GM12878 (cell line): ENCODE measurements at regions not wholly inside any gene's neighbourhood (a gene's known extent, or its start where the extent isn't known, plus 50 kb on each side); places are given as distances from the start of the nearest gene placed in this dataset.

Source experiments
- ATAC-seq: fragments of 200-7000 bp; cut with Tn5 transposase; 3 replicates; pipeline ENCODE4 v1.9.1; 2020; ENCODE audit warnings: mild to moderate bottlenecking, moderate library complexity
- BruUV-seq: library from RNA; stranded (reverse); fragments of 400-500 nt; replicated peaks from 2 replicates; lab custom pipeline; 2021; lab: Mats Ljungman, UMichigan
- CTCF ChIA-PET: fragments of 300-600 bp; sonication (Branson Sonifier 250); formaldehyde crosslinking; extraction: SDS; loops from one replicate; lab custom pipeline; 2021; ENCODE audit warnings: inconsistent platforms; lab: Yijun Ruan, JAX
- POLR2A ChIA-PET: fragments of 350-600 bp; formaldehyde crosslinking; extraction: SDS; loops from one replicate; lab custom pipeline; 2021; ENCODE audit warnings: inconsistent platforms; lab: Charles Lee
- RAD21 ChIA-PET: fragments of 300-600 bp; sonication (Branson Sonifier 250); formaldehyde crosslinking; loops from one replicate; lab custom pipeline; 2023; ENCODE audit warnings: antibody characterized with exemption; ENCODE audit not compliant: unreplicated experiment; lab: Charles Lee
- SMC1A ChIA-PET: fragments of 300-600 bp; sonication (Branson Sonifier 250); formaldehyde crosslinking; loops from one replicate; lab custom pipeline; 2023; ENCODE audit not compliant: unreplicated experiment, uncharacterized antibody; lab: Charles Lee
- DNase-seq: peaks from one replicate; pipeline ENCODE4 v3.0.0-alpha.2; 2011; ENCODE audit warnings: low read depth, low spot score
- FAIRE-seq: peaks from 3 replicates; lab custom pipeline; 2011; peaks lifted over from hg19 to GRCh38; lab: Jason Lieb, UNC
- H2AFZ ChIP-seq: 2 replicates; pipeline ENCODE4 v1.6.0; 2011; ENCODE audit warnings: low read depth, low read length, control low read depth; ENCODE audit not compliant: control insufficient read depth
- H3K27ac ChIP-seq: 2 replicates; pipeline ENCODE4 v1.5.1; 2011; ENCODE audit warnings: control low read depth; ENCODE audit not compliant: control insufficient read depth, insufficient read depth
- H3K27me3 ChIP-seq, 2 experiments: replicated peaks in 1 of 2; 2 replicates each; pipeline versions ENCODE4 v1.6.0 to v1.6.1; 2011; ENCODE audit warnings: low read length in 1 of 2; ENCODE audit not compliant: control insufficient read depth in 2 of 2, insufficient read depth in 2 of 2
- H3K36me3 ChIP-seq, 2 experiments: 2 replicates each; pipeline ENCODE4 v1.5.1; 2011; ENCODE audit warnings: low read length in 1 of 2; ENCODE audit not compliant: control insufficient read depth in 2 of 2, insufficient read depth in 2 of 2
- H3K4me1 ChIP-seq: 2 replicates; pipeline ENCODE4 v1.6.1; 2011; ENCODE audit warnings: mild to moderate bottlenecking, low read length, moderate library complexity, mixed read lengths; ENCODE audit not compliant: control insufficient read depth, insufficient read depth
- H3K4me2 ChIP-seq: 2 replicates; pipeline ENCODE4 v1.6.0; 2011; ENCODE audit warnings: control low read depth; ENCODE audit not compliant: control insufficient read depth, insufficient read depth
- H3K4me3 ChIP-seq: fragments of 200-600 bp; sonication (generic); 2 replicates; pipeline ENCODE4 v1.5.1; 2016
- H3K79me2 ChIP-seq: 2 replicates; pipeline ENCODE4 v1.6.0; 2011; ENCODE audit warnings: low read length; ENCODE audit not compliant: control insufficient read depth, insufficient read depth
- H3K9ac ChIP-seq: 2 replicates; pipeline ENCODE4 v1.8.0; 2011; ENCODE audit warnings: low read length, control low read depth, mixed read lengths; ENCODE audit not compliant: control insufficient read depth, insufficient read depth
- H3K9me3 ChIP-seq: replicated peaks from 3 replicates; pipeline ENCODE4 v1.5.1; 2011; ENCODE audit warnings: mild to moderate bottlenecking, low read length; ENCODE audit not compliant: control insufficient read depth, insufficient read depth
- H4K20me1 ChIP-seq: 2 replicates; pipeline ENCODE4 v1.6.0; 2011; ENCODE audit not compliant: control insufficient read depth, insufficient read depth
- ESRRA ChIP-seq: IDR thresholded peaks from 2 replicates; pipeline ENCODE4 v1.6.1; 2012; ENCODE audit warnings: mild to moderate bottlenecking, low read length, improper control_type of control experiment
- WGBS: methylation state at CpG from one replicate; pipeline ENCODE4 v1.1.6; 2016; ENCODE audit warnings: low lambda C conversion rate; ENCODE audit not compliant: insufficient replicate concordance, insufficient coverage; ENCODE audit errors: missing lambda C conversion rate; 5-methylcytosine and 5-hydroxymethylcytosine counted together
- in situ Hi-C: fragments of 300-500 bp; cut with MboI; formaldehyde crosslinking; loops from 9 replicates; pipeline ENCODE4 v1.14.3; 2018; ENCODE audit warnings: mixed read lengths
- intact Hi-C: fragments of 100-400 bp; cut with micrococcal nuclease; formaldehyde crosslinking; loops from one replicate; pipeline ENCODE4 v1.14.2; 2022; ENCODE audit not compliant: unreplicated experiment
- TF ChIP-seq, protein P1 (sequence below): fragments of 450-650 bp; formaldehyde crosslinking; IDR thresholded peaks from 2 replicates; pipeline ENCODE4 v1.4.0; 2020; ENCODE audit warnings: mild to moderate bottlenecking, moderate library complexity

DNA sequence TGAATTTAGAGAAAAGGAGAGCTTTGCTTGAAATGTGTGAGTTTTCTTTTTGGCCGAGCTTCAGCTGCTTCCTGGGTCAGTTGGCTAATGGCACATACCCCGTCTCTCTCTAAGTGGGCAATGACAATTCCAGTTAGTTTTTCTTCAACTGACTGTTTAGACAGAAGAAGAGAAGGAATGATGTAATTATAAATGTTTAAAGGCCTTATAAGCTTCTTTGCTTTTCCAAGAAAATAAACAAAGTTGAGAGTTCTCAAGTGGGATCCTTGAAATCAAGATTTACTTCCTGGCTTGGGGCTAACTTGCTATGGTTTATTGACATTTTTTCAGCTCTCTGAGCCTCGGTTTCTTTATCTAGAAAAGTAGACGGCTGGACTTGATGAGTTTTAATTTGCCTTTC is 794.9 kb upstream of the ACVR2A start:
- in situ Hi-C loops = loop anchor here (5.0 kb wide), 1 partner anchor 862 kb away; no protein-coding TSS in a partner anchor
- WGBS = 30% methylated on average over 4 of the region's 4 CpGs
- no peak overlapping the region for H3K4me2 ChIP-seq
- CTCF ChIA-PET = interaction anchor here (0.8 to 1.9 kb wide), 6 partner anchors 9 to 861 kb away, joined by 3 to 5 read pairs (median 4); no protein-coding TSS in a partner anchor
- H3K27me3 ChIP-seq = no peaks in the 10 kb centered on the region; a peak in 1 of 4 replicates
- SMC1A ChIA-PET = interaction anchor here (0.8 to 1.7 kb wide), 5 partner anchors 9 to 860 kb away, joined by 3 to 6 read pairs (median 3); no protein-coding TSS in a partner anchor
- RAD21 ChIA-PET = interaction anchor here (1.0 kb wide), 1 partner anchor 861 kb away, joined by 6 read pairs; no protein-coding TSS in a partner anchor
- no peak overlapping the region for H3K27ac ChIP-seq
- H3K79me2 ChIP-seq = no peaks in the 10 kb centered on the region
- intact Hi-C loops = no loop called here
- FAIRE-seq (no peak), ATAC-seq (no peak), DNase-seq (no peak)
- no peaks in the 10 kb centered on the region for H3K4me1 ChIP-seq
- H3K4me3 ChIP-seq = no peak overlapping the region
- no peak for TF ChIP-seq ESRRA
- TF ChIP-seq, protein P1, sequence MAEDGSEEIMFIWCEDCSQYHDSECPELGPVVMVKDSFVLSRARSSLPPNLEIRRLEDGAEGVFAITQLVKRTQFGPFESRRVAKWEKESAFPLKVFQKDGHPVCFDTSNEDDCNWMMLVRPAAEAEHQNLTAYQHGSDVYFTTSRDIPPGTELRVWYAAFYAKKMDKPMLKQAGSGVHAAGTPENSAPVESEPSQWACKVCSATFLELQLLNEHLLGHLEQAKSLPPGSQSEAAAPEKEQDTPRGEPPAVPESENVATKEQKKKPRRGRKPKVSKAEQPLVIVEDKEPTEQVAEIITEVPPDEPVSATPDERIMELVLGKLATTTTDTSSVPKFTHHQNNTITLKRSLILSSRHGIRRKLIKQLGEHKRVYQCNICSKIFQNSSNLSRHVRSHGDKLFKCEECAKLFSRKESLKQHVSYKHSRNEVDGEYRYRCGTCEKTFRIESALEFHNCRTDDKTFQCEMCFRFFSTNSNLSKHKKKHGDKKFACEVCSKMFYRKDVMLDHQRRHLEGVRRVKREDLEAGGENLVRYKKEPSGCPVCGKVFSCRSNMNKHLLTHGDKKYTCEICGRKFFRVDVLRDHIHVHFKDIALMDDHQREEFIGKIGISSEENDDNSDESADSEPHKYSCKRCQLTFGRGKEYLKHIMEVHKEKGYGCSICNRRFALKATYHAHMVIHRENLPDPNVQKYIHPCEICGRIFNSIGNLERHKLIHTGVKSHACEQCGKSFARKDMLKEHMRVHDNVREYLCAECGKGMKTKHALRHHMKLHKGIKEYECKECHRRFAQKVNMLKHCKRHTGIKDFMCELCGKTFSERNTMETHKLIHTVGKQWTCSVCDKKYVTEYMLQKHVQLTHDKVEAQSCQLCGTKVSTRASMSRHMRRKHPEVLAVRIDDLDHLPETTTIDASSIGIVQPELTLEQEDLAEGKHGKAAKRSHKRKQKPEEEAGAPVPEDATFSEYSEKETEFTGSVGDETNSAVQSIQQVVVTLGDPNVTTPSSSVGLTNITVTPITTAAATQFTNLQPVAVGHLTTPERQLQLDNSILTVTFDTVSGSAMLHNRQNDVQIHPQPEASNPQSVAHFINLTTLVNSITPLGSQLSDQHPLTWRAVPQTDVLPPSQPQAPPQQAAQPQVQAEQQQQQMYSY = no peak
- no peaks in the 10 kb centered on the region for H4K20me1 ChIP-seq
- no peak overlapping the region for H2AFZ ChIP-seq
- H3K36me3 ChIP-seq = no peaks in the 10 kb centered on the region
- no peak overlapping the region for H3K9ac ChIP-seq
- H3K9me3 ChIP-seq = no peaks in the 10 kb centered on the region
- POLR2A ChIA-PET = no interaction called here
- no TSS peak for BruUV-seq
